ENCODE measurements at regions not wholly inside any gene's neighbourhood (a gene's known extent, or its start where the extent isn't known, plus 50 kb on each side); places are given as distances from the start of the nearest gene placed in this dataset.

DNA sequence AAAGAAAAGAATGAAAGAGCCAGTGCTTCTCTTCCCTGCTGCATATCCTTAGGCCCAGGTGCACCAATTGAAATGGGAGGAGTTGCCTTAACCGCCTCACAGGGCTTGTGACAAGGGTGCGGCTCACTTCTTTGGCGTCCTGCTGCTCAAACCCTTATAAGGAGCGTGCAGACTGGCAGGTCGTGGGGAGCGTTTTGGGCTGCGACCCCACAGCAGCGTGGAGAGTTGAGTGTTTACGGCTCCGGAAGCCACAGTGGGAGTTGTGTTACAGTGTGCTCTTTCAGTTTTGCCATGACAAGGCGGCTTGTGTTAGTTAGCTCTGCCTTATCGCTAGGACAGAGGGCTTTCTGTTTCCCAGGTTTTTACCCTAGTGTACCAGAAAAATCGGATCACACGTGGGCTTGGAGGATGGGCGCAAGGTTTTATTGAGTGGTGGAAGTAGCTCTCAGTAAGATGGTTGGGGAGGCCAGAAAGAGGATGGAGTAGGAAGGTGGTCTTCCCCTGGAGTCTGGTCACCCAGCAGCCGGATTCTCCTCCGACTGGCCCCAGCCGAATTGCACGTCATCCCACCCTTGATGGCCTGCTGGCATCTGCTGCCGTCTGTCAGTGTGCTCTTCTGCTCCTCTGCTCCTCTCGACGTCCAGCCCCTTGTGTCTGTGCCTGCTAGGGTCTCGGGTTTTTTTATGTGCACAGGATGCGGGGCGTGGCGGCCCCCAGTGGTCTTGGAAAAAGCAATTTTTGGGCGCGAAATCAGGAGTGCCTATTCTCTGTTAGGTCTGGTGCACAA is 718.9 kb downstream of the ARAP2 start:
- Histone ChIP-seq H3K27me3 (no peaks in the 10 kb centered on the region), H3K36me3 (no peaks in the 10 kb centered on the region), H3K9me3 (replicated peaks) (no peaks in the 10 kb centered on the region), H3K4me1 (no peaks in the 10 kb centered on the region), H3K27ac (no peak overlapping the region), H3K4me3 (no peak overlapping the region)
- DNase-seq: peak in 1 of 2 experiments; percentile 38

DNA sequence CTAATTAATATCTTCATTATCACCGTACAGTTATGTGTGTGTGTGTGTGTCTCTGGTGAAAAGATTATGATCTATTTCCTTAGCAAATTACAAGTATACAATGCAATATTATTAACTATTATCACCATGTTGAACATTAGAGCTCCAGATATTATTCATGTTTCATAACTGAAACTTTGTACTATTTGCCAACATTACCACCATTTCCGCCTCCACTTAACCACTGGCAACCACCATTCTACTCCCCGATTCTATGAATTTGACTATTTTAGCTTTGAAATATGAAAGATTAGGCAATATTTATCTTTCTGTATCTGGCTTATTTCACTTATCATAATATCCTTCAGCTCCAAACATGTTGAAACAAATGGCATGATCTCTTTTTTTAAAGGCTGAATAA is 717.9 kb downstream of the ARAP2 start:
- no peaks in the 10 kb centered on the region for H3K4me1 ChIP-seq
- H3K27me3 ChIP-seq: no peaks in the 10 kb centered on the region
- no peak overlapping the region for H3K4me3 ChIP-seq
- H3K9me3 ChIP-seq (replicated peaks): no peaks in the 10 kb centered on the region
- no peak for DNase-seq
- no peak overlapping the region for H3K27ac ChIP-seq
- no peaks in the 10 kb centered on the region for H3K36me3 ChIP-seq

DNA sequence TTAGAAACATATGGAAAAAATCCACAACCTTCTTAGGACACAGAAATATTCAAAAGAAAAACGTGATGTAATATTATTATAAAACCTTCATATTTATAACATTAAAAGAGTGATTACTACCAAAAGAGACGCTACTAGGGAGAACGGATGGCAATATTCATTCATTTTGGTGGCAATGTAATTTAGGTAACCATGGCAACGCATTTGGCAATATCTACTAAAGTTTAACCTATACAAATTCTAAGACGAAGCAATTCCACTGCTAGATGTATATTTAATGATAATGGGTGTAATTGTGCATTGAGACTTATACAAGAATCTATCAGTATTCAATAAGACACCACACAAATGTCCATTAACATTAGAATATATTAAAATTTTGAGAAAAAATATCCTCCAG is 709.4 kb downstream of the ARAP2 start:
- no peaks in the 10 kb centered on the region for H3K4me1 ChIP-seq

DNA sequence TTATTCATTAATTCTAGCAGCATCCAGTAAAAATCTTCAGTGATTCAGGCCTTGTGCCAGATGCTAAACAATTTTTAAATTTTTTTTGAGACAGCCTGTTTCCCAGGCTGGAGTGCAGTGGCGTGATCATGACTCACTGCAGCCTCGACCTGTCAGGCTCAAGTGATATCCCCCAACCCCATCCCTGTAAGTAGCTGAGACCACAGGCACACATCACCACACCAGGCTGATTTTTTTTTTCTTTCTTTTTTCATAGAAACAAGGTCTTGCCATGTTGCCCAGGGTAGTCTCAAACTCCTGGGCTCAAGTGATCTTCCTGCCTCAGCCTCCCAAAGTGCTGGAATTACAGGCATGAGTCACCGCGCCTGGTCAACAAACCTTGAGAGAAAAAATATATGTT is 705.5 kb downstream of the ARAP2 start:
- Histone ChIP-seq H3K4me1 (no peaks in the 10 kb centered on the region), H3K36me3 (no peaks in the 10 kb centered on the region), H3K27ac (no peak overlapping the region), H3K4me3 (no peak overlapping the region), H3K9me3 (replicated peaks) (no peaks in the 10 kb centered on the region), H3K27me3 (no peaks in the 10 kb centered on the region)
- DNase-seq: no peak

More for the DNA sequence above, 709.4 kb downstream of the ARAP2 start:
- Histone ChIP-seq H3K4me3 (no peak overlapping the region), H3K36me3 (no peaks in the 10 kb centered on the region), H3K9me3 (replicated peaks) (no peaks in the 10 kb centered on the region), H3K27ac (no peak overlapping the region), H3K27me3 (no peaks in the 10 kb centered on the region)
- no peak for DNase-seq

DNA sequence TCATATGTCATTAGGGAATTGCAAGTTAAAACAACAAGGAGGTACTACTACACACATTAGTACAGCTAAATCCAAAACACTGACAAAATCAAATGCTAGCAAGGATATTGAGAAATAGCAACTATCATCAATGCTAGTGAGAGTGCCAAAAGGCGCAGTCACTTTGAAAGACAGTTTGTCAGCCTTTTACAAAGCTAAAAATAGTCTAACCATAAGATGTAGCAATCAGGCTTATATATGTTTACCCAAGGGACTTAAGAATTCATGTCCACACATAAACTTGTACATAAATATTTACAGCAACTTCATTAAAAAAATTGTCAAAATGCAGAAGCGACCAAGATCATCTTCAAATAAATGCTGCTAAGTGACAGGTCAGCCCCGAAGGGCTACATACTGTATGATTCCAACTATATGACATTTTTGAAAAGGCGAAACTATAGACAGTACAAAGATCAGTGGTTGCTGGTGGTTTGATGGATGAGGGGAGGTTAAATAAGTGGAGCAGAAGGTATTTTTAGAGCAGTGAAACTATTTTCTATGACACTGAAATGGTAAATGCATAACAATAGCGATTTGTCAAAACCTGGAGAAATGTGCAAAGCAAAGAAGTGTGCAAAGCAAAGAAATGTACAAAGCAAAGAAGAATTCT is 704.8 kb downstream of the ARAP2 start:
- no peak overlapping the region for H3K4me3 ChIP-seq
- no peak overlapping the region for H3K27ac ChIP-seq
- H3K27me3 ChIP-seq: no peaks in the 10 kb centered on the region
- no peaks in the 10 kb centered on the region for H3K9me3 ChIP-seq (replicated peaks)
- DNase-seq: no peak
- H3K36me3 ChIP-seq: no peaks in the 10 kb centered on the region
- no peaks in the 10 kb centered on the region for H3K4me1 ChIP-seq

DNA sequence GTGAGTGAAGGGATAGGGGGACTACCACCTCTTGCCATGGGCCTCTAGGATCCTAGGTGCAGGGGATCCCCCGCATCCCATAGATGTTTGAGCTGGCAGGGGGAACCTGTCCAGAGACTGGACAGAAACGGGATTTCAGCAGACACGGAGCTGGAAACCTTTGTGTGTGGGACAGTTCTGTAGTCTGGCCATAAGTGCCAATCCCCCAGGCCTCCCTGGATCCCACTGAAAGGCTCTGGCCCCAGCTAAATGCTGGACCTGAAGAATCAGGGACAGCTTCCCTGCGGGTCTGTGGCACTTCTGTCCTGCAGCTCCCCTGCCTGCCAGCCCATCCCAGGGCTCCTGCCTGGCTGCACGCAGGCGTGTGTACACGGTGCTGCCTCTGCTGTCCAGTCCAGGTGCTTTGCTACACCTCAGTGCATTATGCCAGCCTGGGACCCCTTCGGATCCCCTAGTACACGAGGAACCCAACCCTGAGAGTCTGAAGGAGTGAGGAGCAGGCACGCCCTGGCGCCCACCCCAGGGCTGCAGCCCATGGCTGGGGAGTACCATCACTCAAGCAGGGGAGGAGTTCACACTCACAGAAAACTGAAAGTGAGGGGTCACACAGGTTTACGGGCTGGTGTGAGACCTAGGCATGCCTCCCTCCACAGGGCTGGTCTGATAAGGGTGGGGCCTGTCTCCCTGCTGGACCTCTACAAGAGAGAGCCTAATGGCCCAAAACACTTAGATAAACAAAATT is 703.0 kb downstream of the ARAP2 start:
- no peak overlapping the region for H3K4me3 ChIP-seq
- no peaks in the 10 kb centered on the region for H3K27me3 ChIP-seq
- DNase-seq: no peak
- no peaks in the 10 kb centered on the region for H3K9me3 ChIP-seq (replicated peaks)
- no peaks in the 10 kb centered on the region for H3K36me3 ChIP-seq
- no peaks in the 10 kb centered on the region for H3K4me1 ChIP-seq
- no peak overlapping the region for H3K27ac ChIP-seq

DNA sequence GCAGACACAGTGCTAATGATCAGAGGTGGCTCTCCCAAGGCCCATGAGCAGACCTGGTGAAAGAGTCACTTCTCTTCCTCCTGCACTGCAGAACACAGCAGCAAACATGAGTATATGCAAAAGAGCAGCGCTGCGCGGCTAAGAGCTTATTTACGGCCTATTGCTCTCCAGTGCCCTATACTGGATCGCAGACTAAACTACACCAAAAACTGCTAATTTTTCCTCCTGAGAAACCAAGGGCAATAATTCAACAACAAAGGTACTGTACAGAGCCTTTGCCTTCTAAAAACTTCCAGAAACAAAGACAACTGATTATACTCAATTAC is 702.5 kb downstream of the ARAP2 start:
- H3K27me3 ChIP-seq: no peaks in the 10 kb centered on the region
- H3K4me1 ChIP-seq: no peaks in the 10 kb centered on the region
- no peak overlapping the region for H3K27ac ChIP-seq
- H3K9me3 ChIP-seq (replicated peaks): no peaks in the 10 kb centered on the region
- no peak overlapping the region for H3K4me3 ChIP-seq
- DNase-seq: no peak
- no peaks in the 10 kb centered on the region for H3K36me3 ChIP-seq

DNA sequence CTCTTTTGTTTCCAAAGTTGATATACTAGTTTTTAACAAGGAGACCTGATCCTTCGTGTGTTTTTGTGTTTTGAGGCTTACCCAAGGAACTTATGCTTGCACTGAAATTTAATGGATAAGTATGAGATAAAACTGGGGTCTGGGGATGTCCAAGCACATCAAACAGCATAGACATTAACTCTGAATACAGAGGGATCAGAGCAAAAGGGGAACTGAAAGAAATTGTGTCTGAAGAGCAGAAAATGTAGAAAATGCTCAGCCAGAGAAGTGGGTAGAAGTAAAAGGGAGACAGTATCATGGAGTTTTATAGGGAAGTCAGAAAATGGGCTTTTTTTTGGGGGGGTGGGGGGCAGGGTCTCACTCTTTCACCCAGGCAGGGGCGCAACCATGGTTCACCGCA is 695.4 kb downstream of the ARAP2 start:
- no peaks in the 10 kb centered on the region for H3K36me3 ChIP-seq

DNA sequence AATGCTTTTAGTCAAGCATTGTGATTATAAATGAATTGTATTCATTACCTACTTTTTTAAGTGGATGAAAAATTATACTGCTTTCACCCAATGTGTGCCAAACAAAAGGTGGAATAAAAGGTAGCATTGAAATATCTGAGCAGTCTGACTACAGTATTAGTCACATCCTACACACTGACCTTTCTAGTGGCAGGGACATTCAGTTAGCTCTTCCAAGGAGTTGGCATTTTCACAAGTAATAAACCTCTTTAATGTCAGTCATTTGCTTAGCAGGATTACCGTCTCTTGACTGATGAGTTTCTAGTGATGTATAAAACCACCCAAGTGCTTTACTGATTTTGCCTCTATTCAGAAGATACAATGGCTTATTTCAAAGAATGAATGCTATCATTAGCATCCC is 687.9 kb downstream of the ARAP2 start:
- Histone ChIP-seq H3K4me1 (no peaks in the 10 kb centered on the region), H3K4me3 (no peak overlapping the region)

More for the DNA sequence above, 695.4 kb downstream of the ARAP2 start:
- no peaks in the 10 kb centered on the region for H3K9me3 ChIP-seq (replicated peaks)
- H3K4me3 ChIP-seq: no peak overlapping the region
- no peaks in the 10 kb centered on the region for H3K4me1 ChIP-seq
- DNase-seq: no peak
- no peaks in the 10 kb centered on the region for H3K27me3 ChIP-seq
- no peak overlapping the region for H3K27ac ChIP-seq

DNA sequence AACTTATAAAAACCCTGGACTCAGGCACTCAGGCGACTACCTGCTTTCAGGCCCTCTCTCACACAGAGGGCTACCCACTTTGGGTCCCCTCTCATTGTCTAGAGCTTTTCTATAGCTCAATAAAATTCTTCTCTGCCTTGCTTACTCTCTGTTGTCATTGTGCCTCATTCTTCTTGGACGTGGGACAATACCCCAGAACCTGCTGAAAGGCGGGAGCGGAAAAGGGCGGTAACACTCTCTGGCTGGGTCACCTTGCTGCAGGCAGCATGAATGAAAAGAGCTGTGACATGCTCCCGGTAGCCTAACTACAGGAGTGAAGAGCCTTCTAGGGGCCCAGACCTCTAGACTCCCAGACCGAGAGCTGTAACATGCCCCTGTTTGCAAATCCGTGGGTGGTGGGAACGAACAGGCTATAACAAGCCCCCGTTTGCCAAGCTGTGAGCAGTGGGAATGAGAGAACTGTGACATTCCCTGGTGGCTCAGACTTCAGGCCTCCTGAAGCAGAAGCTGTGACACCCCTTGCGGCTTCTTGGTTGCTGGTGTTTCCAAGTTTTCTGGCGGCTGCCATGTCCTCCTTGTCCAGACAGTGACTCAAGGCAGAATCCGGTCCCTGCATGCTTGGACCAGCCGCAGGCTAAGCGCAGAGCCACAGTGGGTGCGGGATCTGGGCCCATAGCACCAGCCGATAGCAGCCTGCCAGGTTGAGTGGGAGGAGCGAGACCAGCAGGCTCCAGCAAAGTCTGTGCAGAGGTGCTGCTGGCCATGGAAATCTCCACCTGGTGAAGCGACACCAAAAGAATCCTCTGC is 684.6 kb downstream of the ARAP2 start:
- H3K4me1 ChIP-seq: no peaks in the 10 kb centered on the region
- no peaks in the 10 kb centered on the region for H3K9me3 ChIP-seq (replicated peaks)
- H3K27ac ChIP-seq: no peak overlapping the region
- H3K4me3 ChIP-seq: no peak overlapping the region
- peak in 1 of 2 experiments; percentile 6 for DNase-seq
- H3K27me3 ChIP-seq: no peaks in the 10 kb centered on the region
- H3K36me3 ChIP-seq: no peaks in the 10 kb centered on the region

More for the DNA sequence above, 687.9 kb downstream of the ARAP2 start:
- Histone ChIP-seq H3K36me3 (no peaks in the 10 kb centered on the region), H3K27ac (no peak overlapping the region), H3K27me3 (no peaks in the 10 kb centered on the region), H3K9me3 (replicated peaks) (no peaks in the 10 kb centered on the region)
- no peak for DNase-seq

DNA sequence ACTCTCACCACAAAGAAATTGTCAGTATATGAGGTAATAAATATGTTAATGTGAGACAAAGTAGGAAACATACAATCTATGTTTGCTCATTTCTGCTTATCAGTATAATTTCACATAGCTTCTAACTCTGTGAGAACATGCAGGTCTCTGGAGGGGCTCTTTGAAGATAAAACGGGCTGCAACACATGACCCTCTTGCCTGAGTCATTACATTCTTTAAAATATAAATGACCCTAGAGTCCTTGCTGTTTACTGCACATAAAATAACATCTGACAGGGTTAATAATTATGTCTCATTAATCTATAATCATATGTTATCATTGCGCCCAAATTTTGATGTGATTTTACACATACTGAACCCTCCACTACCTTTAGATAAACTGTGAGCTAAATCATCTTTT is 681.5 kb downstream of the ARAP2 start:
- no peaks in the 10 kb centered on the region for H3K9me3 ChIP-seq (replicated peaks)
- H3K27ac ChIP-seq: no peak overlapping the region
- H3K4me1 ChIP-seq: no peaks in the 10 kb centered on the region
- no peaks in the 10 kb centered on the region for H3K36me3 ChIP-seq
- no peak for DNase-seq
- no peak overlapping the region for H3K4me3 ChIP-seq
- no peaks in the 10 kb centered on the region for H3K27me3 ChIP-seq

DNA sequence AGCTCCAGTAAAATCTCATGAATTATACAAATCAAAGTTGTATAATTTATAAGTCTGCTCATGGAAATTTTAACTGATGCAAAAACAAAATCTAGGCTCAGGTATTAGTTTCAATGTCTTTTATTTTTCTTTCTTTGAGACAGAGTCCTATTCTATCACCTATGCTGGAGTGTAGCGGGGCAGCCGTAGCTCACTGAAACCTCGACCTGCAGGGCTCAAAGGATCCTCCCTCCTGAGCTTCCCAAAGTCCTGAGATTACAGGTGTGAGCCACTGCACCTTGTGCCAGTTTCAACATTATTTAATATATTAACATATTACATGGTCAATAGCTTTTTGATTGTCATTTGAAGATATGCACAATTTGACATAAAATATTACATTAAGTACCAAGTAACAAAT is 678.7 kb downstream of the ARAP2 start:
- H3K36me3 ChIP-seq: no peaks in the 10 kb centered on the region
- H3K4me3 ChIP-seq: no peak overlapping the region
- DNase-seq: no peak
- no peak overlapping the region for H3K27ac ChIP-seq
- no peaks in the 10 kb centered on the region for H3K27me3 ChIP-seq
- no peaks in the 10 kb centered on the region for H3K9me3 ChIP-seq (replicated peaks)
- H3K4me1 ChIP-seq: no peaks in the 10 kb centered on the region

DNA sequence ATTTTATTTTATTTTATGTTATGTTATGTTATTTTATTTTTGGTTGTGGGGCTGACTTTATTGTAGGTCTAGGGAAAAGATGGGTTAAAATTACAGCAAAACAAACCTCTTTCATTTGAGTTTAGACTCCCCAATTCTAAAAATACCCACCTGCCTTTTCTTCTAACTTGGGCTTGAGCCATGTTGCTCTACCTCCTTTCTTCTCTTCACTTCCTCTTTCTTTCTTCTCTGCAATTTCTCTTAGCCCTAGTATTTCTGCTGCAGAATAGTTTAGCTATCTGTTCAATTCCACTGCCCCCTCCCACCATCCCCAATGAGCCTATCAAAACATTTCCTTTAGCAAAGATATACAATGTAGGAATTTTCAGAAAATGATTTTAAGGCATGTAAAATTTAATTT is 653.3 kb downstream of the ARAP2 start:
- Histone ChIP-seq H3K4me3 (no peak overlapping the region), H3K27me3 (no peaks in the 10 kb centered on the region; the same call in 1 of the 2 replicates), H3K36me3 (no peaks in the 10 kb centered on the region), H3K4me1 (no peaks in the 10 kb centered on the region), H3K9me3 (replicated peaks) (no peaks in the 10 kb centered on the region), H3K27ac (no peak overlapping the region)
- no peak for DNase-seq

DNA sequence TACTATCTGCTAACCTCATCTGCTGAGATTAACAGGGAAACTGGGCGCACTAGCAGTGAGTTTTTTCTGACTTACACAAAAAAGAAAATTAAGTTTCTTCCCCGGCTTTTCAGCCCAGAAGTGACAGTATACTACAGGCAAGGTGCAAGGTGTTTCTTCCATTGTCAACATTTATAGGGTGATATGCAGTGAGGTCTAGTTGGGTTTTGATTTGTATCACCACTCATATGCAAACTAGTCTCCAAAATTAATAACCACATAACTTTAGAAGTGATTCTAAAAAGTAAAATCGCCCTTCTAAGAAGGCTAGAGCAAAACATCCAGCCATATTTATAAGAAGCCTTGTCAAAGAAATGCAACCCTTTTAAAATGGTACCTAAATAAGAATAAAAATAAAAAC is 640.1 kb downstream of the ARAP2 start:
- Histone ChIP-seq H3K27ac (no peak overlapping the region), H3K4me1 (no peaks in the 10 kb centered on the region), H3K9me3 (replicated peaks) (no peaks in the 10 kb centered on the region), H3K36me3 (no peaks in the 10 kb centered on the region), H3K27me3 (no peaks in the 10 kb centered on the region), H3K4me3 (no peak overlapping the region)
- DNase-seq: no peak

DNA sequence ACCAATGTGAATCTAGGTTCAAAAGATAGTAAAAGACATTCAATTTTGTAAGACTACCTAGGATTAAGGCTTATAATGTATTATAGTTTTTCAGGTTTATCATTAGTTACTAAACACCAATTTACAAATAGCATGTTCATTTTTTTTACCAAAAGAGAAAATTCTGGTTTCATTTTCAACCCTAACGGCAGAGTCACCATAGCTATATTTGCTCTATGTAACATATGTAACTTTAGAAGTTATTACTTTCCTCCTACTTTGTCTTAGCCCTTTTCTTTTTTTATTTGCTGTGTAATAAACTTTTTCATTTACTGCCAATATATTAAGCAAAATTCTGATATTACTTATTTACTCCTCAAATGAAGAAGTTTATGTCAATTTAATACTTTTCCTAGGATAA is 639.6 kb downstream of the ARAP2 start:
- no peak for DNase-seq
- no peaks in the 10 kb centered on the region for H3K9me3 ChIP-seq (replicated peaks)

More for the DNA sequence above, 639.6 kb downstream of the ARAP2 start:
- no peak overlapping the region for H3K4me3 ChIP-seq
- H3K27me3 ChIP-seq: no peaks in the 10 kb centered on the region
- H3K4me1 ChIP-seq: no peaks in the 10 kb centered on the region
- no peak overlapping the region for H3K27ac ChIP-seq
- no peaks in the 10 kb centered on the region for H3K36me3 ChIP-seq
